SH-SY5Y (cell line): ENCODE measurements at regions not wholly inside any gene's neighbourhood (a gene's known extent, or its start where the extent isn't known, plus 50 kb on each side); places are given as distances from the start of the nearest gene placed in this dataset.

Experiments
- GATA2 ChIP-seq: IDR thresholded peaks from 2 replicates; pipeline ENCODE4 v1.6.1; 2011; ENCODE audit warnings: mild to moderate bottlenecking, low read depth, low read length
- GATA3 ChIP-seq: IDR thresholded peaks from 2 replicates; pipeline ENCODE4 v1.6.1; 2011; ENCODE audit warnings: low read depth, mild to moderate bottlenecking, low read length, moderate library complexity

GRCh38 chr13:107376341-107377125 is 808.6 kb upstream of the ARGLU1 start:
- TF ChIP-seq GATA3, result peak; percentile 85
- peak; percentile 81 for TF ChIP-seq GATA2
